HK-2 (cell line): ENCODE measurements at regions not wholly inside any gene's neighbourhood (a gene's known extent, or its start where the extent isn't known, plus 50 kb on each side); places are given as distances from the start of the nearest gene placed in this dataset.
"Not testable (repeated sequence)": the region's sequence is repeated elsewhere in the genome, so short reads cannot be mapped to it uniquely, and the experiment has no call there.

ENCODE experiments used
- DNase-seq: peaks from one replicate; pipeline ENCODE4 v3.0.0-alpha.2; 2018; ENCODE audit not compliant: unreplicated experiment

- not testable (repeated sequence) for DNase-seq
Observed at GRCh38 chrX:42157923-42158322, 234.6 kb upstream of the CASK start.

DNA sequence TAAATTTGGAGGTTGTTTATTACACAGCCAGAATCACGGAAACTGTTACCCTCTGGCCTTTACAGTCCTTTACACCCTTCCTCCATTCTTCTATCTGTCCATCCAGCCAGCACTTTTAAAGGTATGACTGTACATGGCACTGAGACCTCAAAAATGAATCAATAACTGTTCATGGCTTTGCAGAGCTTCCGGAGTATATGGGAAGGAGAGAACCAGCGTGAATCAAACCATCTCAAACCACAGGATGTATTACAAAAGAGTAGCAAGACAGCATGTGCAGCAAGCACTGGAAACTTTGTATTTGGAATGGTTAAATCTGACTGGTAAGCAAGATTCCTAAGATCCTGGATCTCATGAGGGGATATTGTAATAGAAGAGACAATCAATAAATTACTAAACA is 228.5 kb upstream of the CASK start:
- DNase-seq = no peak

GRCh38 chrX:42149765-42150164 is 226.4 kb upstream of the CASK start:
- no peak for DNase-seq

DNA sequence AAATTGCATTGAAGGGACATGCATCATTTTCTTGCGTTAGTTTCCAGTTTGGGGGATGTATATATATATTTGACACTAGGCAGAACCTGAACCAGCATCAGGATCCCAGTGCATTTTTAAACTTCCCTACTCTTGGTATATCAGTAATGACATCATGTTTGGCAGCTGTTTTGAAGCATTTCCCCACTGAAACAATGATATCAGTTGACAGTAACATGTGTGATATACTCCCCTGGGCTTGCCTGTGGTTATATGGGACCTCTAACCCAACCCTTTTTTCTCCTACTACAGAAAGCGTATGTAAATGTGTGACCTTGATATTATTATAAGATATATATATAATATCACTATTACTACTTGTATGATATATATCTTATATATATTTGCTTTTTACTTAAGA is 225.9 kb upstream of the CASK start:
- DNase-seq = no peak

GRCh38 chrX:42143866-42144592 is 220.7 kb upstream of the CASK start:
- DNase-seq = no peak

- no peak for DNase-seq
Observed at GRCh38 chrX:42140320-42140719, 217.0 kb upstream of the CASK start.

GRCh38 chrX:42135583-42136228 is 212.4 kb upstream of the CASK start:
- DNase-seq = no peak

- no peak for DNase-seq
Observed at GRCh38 chrX:42131856-42132255, 208.5 kb upstream of the CASK start.

DNA sequence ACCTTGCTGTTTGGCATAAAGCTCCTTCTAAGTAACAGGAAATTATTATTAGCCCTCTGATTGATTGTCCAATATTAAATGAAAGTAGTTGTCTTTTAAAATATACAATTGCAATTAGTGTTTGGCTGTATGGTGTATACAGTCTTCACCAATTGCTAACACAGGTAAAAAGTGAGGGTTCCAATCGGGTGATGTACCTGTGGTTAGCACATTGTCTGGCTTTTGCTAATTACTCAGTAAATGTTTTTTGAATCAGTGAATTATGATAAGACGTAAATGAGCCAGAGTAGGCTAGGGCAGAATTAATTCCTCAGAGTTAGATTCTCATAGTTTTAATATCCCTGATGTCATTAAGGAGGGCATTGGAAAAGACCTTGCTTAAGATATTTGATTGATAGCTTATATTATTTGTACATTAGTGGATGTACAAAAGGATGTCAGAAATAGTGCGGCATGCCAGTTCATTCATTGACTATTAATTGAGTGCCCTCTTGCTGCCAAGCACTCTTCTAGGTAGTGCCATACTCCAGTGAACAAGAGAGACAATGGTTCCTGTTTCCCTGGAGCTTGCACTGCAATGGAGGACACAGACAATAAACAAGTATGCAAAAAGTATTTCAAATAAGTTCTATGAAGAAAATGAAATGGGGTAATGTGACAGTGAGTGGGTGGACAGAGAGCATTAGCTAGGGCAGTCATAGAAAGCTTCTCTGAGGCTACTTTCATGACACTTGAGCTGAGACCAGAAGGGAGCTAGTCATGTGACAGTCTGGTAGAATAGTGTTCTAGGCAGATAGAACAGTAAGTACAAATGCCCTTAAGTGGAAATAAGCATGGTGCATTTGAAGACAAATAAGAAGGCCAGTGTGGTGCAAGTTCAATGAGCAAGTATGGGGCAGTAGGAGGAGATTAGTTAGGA is 205.9 kb upstream of the CASK start:
- DNase-seq = no peak

DNA sequence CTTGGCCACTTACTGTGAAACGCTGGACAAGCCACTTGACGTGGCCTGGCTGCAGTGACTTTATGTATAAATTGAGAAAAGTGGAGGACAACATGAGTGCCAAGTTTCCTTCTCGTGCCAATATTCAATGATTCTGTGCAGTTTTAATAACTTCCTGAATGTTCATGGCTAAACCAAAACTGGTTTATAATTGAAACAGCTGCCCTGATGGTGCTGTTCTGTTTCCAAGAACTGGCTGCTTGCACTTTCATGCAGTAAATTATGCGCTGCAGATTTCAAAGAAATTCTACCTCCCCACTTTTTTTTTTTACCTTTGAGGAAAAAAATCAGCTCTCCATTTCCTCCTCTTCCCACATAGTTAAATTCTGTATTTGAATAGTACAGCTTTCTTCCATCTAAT is 205.2 kb upstream of the CASK start:
- DNase-seq = no peak

- no peak for DNase-seq
Observed at GRCh38 chrX:42128020-42128419, 204.7 kb upstream of the CASK start.

DNA sequence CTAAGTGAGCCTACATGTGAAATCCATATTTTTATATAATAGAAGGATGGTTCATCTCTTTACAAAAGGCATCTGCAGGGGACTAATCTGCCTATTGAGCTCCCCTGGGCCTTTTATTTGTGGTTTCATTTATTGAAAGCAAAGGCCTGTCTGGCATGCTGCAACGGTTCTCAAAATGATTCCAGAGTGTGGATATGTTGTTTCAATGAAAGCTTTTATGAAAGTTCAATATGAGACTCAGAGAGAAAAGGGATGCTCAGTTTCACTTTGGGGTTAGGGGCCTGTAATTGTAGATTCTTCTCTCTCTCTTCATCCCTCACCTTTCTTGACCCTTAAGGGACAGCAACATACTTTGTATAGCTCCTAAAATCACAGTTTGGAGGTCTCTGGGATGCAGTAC is 204.2 kb upstream of the CASK start:
- DNase-seq = no peak

GRCh38 chrX:42123369-42123768 is 200.0 kb upstream of the CASK start:
- DNase-seq = no peak

GRCh38 chrX:42119076-42119475 is 195.7 kb upstream of the CASK start:
- DNase-seq = no peak

- DNase-seq = no peak
Observed at GRCh38 chrX:42117318-42117717, 194.0 kb upstream of the CASK start.

DNA sequence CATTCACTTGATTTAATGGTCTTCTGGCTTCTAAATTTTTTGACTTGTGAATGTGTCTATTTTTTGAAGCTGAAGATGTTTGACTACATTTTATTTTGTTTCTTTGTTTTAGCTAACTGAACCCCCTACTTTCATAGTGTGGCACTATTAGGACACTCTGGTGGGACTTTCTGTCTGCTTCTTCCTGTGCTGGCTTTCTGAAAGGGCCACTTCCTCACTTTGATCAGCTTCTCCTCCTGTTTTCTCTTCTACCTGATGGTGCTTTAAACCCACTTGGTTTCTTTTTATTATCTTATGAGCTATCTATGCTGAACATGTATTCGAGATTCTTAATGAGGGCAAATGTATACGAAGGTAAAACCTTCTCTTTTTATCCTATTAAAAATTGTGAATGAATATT is 186.1 kb upstream of the CASK start:
- no peak for DNase-seq

GRCh38 chrX:42107495-42108488 is 184.4 kb upstream of the CASK start:
- DNase-seq = no peak

GRCh38 chrX:42106556-42106955 is 183.2 kb upstream of the CASK start:
- DNase-seq = no peak

DNA sequence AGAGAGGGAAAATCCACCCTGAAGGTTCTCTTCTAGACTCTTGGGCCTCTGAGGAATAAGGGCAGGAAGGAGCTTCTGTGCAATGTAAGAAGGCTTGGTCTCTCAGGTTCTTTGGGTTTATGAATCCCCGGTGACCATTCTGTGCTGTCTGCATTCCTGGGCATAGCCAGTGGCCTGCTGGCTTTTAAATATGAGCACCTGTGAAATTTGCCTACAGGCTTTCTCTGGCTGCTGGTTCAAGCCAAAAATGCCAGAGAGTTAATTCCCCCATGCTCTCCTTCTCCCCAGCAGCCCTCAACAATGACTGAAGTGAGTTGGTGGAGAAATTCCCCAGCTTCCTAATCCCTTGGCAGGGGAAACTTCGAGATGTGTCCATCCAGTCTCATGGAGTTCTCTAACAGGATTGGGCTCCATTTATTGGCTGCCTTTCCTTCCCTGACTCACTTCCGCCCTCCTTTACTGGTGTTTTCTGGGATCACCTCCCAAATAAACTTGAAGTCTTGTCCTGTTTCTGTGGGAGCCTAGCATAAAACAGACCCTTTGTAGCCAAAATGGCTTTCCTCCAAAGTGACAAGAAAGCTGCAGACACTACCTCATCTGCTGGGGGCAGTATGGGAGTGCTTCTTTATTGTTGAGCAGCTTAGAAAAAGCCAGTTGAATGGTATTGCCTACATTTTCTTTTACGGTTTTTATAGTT is 179.4 kb upstream of the CASK start:
- DNase-seq = no peak

DNA sequence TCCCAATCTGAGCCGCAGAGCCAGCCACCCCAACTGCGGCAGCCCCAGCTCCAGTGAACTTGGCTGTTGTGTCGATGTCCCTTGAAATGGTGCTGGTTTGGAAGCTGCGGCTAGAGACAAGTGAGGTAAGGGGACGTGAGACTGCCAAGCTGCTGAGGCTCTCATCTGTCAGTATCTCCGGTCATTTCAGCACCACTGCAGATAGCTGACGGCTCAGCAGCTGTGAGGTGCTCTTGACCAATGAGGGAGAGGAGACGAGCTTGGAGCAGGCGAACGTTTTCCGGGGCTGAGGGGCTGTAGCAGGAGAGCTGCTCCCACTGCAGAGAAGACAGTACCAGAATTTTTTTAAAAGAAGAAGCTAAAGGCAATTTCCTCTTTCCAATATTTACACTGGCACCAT is 175.5 kb upstream of the CASK start:
- no peak for DNase-seq

GRCh38 chrX:42097486-42097885 is 174.1 kb upstream of the CASK start:
- peak; percentile 14 for DNase-seq
